ENCODE measurements at regions not wholly inside any gene's neighbourhood (a gene's known extent, or its start where the extent isn't known, plus 50 kb on each side); places are given as distances from the start of the nearest gene placed in this dataset.

DNA sequence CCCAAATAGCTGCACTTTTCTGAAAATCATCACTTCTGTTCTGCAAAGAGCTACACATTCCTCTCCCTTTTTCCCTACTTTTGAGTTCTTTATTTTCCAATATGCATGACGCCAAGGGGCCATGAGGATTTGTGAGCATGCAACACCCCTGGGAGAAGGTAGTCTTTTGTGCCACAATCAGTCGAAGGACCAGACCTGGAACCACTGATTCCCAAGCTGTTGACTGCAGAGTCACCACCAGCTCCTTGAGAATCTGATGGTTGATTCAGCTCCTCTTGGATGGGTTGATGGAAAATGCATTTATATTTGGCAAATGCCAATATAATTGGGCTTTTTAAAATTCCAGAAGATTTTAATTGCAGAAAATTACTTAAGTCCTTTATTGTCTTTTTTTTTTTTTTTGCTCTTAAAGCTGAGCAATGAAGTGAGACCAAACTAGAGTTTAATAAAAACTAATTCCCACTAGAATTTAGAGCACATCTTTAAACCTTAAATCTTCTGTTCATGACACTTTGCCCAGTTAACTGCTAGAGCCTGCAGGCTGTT, 554.1 kb downstream of the TNS3 start:
- TF ChIP-seq POLR2AphosphoS5 (IDR thresholded peaks at IDR 0.05; ENCODE audit: low read depth, low read length) (no peak), CBX3 (IDR thresholded peaks at IDR 0.05; ENCODE audit: low read depth) (no peak), POLR2A (IDR thresholded peaks at IDR 0.05; ENCODE audit: borderline replicate concordance, extremely low read depth, insufficient read depth, insufficient read length) (no peak), CTCF (IDR thresholded peaks at IDR 0.05 in 2 of 3, conservative IDR thresholded peaks at IDR 0.05 in 1 of 3; ENCODE audit: borderline replicate concordance in 1 of 3, insufficient read depth in 1 of 3, low read depth in 2 of 3, low read length in 2 of 3) (no peak), SIN3A (IDR thresholded peaks at IDR 0.05; ENCODE audit: low read depth) (no peak)
- TF ChIP-seq, protein P1, sequence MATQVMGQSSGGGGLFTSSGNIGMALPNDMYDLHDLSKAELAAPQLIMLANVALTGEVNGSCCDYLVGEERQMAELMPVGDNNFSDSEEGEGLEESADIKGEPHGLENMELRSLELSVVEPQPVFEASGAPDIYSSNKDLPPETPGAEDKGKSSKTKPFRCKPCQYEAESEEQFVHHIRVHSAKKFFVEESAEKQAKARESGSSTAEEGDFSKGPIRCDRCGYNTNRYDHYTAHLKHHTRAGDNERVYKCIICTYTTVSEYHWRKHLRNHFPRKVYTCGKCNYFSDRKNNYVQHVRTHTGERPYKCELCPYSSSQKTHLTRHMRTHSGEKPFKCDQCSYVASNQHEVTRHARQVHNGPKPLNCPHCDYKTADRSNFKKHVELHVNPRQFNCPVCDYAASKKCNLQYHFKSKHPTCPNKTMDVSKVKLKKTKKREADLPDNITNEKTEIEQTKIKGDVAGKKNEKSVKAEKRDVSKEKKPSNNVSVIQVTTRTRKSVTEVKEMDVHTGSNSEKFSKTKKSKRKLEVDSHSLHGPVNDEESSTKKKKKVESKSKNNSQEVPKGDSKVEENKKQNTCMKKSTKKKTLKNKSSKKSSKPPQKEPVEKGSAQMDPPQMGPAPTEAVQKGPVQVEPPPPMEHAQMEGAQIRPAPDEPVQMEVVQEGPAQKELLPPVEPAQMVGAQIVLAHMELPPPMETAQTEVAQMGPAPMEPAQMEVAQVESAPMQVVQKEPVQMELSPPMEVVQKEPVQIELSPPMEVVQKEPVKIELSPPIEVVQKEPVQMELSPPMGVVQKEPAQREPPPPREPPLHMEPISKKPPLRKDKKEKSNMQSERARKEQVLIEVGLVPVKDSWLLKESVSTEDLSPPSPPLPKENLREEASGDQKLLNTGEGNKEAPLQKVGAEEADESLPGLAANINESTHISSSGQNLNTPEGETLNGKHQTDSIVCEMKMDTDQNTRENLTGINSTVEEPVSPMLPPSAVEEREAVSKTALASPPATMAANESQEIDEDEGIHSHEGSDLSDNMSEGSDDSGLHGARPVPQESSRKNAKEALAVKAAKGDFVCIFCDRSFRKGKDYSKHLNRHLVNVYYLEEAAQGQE (IDR thresholded peaks at IDR 0.05; ENCODE audit: low read depth): no peak
